NCI-H1694 treated with DMSO at 0.1 percent for 48 hours (cell line): ENCODE measurements at regions not wholly inside any gene's neighbourhood (a gene's known extent, or its start where the extent isn't known, plus 50 kb on each side); places are given as distances from the start of the nearest gene placed in this dataset.

Source experiments
- DNase-seq: peaks from one replicate; lab custom pipeline; 2025; lab: John Stamatoyannopoulos, UW

DNA sequence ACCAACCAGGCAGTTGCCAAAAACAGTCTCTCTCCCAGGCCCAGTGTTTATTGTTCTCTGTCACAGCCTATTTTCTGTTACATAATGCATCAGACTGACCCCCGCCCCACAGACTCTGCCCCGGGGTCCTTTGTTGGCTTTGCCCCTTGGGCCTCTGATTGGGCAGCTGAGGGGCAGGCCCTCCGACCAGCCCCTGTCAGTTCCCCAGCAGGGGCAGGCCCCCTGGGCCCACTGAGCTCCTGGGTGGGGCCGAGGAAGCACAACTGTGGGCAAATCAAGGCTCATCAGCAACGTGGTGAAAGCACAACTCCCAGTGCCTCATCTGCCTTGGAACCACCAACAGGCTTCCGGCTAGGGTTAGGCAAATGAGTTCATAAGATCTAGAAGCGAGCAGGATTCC lies 160.1 kb upstream of the MYCN start:
- no peak for DNase-seq

- DNase-seq = no peak
Observed at GRCh38 chr2:15780912-15781574, 159.3 kb upstream of the MYCN start.

DNA sequence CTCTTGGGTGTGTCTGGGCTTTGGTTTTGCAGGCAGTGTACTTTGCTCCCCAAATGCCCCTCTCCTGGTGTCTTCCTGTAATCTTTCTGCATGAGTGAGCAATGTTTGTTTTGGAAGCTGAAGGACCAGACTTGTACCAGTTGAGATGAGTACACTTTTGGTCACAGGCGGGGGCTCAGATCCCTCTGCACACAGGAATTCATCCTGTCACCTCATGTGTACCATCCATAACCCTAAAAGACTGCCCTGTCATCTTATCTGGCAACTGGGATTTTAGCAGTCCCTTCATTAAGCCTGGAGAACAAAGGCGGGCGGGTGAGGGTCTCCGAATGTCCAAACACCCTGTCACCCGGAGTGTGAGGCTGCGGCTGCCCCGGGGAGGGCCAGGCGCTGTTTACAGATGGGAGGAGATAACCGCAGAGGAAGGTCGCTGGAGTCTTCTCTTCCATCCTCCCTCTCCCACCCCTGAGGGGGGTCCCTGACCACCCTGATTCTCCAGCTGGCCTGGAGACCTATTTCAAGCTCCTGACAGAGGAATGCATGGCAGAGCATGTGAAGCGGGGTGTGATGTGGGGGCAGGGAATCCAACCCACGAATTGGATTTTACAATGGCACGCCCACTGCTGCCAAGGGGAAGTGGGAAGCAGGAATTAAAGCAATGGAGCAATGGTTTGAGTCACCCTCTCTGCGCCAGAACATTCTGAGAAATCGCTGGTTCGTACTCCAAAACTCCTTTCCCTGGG lies 158.2 kb upstream of the MYCN start:
- DNase-seq = no peak

GRCh38 chr2:15782769-15783294 lies 157.5 kb upstream of the MYCN start:
- DNase-seq = no peak

DNA sequence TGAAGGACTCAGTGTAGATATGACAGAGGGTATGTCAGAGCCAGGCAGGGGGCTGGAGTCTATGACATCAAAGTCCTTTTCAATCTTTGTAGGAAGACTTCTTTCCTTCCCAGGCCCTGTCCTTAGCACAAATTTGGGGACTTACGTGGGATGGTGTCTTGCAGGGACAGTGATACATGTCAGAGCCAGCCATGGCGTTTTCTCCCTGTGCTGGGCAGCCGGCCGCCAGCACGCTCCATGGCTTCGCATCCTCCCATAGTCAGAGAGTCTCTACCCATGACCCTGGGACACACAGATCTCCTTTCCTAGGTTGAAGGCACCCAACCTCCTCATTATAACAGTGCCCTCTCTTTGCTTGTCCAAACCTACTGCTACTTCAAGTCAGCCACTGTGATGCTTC lies 156.9 kb upstream of the MYCN start:
- DNase-seq = no peak

GRCh38 chr2:15784106-15784885 lies 156.1 kb upstream of the MYCN start:
- DNase-seq = no peak

DNA sequence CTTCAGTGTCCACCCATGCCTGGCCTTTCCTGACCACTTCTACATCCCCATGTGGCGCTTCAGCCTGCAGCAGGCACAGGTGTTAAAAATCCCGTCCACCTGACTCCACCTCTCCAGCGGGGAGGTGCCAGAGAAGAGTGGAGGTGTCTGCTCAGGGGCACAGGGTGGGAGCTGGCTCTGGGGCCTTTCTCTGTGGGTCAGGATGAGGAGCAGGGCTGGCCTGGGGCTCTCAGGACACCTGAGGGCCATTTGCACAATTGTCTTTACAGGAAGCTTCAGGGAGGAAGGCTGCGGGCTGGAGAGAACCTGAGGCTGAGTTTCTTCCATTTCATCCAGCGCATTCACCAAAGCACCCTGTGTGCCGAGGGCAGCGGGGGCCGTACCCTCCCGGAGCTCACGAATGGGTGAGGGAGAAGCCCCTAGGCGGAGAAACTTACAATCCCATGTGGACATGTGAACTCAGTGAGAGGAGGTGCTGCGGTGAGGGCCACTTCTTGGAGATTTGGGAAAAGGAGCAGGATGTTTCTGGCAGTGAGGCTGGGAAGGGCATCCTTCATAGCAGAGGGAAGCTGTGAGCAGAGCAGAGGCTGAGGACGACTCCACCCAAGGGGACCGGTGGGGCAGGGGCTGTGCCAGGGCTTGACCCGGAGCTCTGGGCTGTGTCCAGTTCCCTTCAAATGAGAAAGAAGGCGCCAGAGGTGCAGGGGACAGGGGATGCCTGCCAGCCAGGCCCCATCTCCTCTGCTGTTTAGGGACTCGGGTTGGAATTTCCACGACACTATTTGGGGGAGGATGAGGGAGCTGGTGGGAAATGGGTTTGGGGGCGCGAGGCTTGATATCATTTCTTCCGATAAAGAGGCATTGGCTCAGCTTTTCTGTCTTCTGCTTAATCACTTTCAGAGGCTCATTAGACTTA lies 155.2 kb upstream of the MYCN start:
- DNase-seq = no peak

DNA sequence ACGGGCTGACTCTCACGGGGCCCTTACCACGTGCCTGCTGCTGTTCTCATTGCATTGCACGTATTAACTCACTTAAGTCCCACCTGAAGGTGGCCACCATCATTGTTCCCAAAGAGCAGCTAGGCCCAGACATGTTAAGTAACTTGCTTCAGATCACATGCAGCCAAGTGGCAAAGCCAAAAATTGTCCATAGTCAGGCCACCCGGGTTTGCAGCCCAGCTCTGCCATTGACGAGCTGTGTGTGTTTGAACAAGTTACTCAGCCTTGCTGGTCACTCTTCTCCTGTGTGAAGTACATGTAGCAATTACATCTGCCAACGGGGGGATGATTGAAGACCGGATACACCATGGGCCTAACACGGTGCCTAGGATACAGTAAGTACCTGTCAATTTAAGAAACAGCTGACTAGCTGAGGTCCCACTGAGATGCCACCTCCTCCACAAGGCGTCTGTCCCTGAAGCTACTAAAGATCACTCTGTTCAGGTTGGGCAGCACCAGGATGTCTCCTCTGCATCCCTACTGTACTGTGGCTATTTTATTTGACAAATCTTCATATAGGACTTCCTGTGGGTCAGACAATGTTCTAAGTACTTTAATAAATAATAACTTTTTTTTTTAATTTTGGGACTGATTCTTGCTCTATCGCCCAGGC lies 154.2 kb upstream of the MYCN start:
- DNase-seq = no peak

DNA sequence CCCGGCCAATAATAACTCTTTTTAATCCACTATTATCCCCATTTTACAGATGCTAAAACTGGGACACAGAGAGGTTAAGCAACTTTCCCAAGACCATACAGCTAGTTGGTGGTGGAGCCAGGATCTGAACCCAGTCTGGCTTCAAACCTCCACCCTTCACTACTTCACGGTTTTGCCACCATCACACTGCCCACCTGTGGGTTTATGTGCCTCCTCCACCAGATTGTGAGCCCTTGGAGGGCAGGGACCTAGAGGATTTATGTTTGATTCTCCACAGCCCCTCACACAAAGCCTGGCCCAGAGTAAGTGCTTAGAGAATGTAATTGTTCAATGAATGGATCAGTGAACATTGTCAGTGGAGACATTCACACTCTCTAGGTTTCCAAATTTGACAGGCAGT lies 153.4 kb upstream of the MYCN start:
- no peak for DNase-seq

DNA sequence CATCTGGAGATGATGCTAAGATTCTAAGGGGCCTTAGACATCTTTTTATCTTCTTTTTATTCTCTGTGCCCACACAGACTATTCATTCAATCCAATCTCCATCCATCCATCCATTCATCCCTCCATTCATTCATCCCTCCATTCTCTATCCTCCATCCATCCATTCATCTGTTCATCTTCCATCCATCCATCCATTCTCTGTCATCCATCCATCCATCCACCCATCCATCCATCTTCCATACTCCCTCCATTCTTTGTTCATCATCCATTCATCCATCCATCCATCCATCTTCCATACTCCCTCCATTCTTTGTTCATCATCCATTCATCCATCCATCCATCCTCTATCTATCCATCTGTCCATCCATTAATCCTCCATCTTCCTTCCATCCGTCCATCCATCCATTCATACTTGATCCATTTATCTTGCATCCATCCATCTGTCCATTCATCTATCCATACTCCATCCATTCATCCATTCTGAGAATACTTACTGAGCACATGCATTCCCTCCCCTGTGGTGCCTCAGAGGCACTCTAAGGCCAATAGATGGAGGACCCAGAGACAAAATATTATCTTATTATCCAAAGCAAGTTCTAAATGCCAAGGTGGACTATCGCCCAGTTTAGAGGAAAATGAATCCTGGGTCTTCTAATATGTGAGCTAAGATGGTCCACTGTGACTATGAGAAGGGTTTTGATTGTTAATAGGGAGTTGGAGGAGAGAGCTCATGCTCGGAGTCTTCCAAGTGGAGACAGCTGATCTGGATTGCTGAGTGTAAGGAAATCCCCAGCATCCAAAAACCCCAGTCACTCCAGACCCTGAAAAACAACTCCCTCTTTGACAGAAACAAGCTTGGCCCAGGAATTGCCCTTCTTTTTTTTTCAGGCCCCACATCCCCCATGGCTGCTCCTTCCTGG lies 152.6 kb upstream of the MYCN start:
- no peak for DNase-seq

DNA sequence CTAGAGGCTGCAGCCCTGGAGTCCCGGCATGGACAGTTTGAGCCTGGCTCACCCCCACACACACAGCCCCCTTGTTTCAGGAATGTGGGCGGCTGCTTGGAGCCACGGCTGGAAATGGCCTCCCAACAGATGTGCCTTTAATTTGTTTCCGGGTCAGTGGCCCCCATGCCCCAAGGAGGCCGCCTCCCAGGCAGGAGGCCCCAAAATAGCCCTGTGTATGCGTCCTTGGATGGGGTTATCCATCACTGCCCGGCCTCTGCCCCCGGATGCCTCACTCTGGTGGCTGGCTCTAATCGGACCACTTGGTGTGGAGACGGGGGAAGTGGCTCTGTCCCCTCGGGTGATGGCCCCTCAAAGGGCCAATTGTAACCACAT lies 151.9 kb upstream of the MYCN start:
- DNase-seq = no peak

GRCh38 chr2:15788830-15789229 lies 151.5 kb upstream of the MYCN start:
- no peak for DNase-seq

- DNase-seq = no peak
Observed at GRCh38 chr2:15789381-15790062, 150.8 kb upstream of the MYCN start.

- DNase-seq = no peak
Observed at GRCh38 chr2:15790326-15790725, 150.0 kb upstream of the MYCN start.

GRCh38 chr2:15790838-15791237 lies 149.5 kb upstream of the MYCN start:
- DNase-seq = no peak

GRCh38 chr2:15791294-15791693 lies 149.1 kb upstream of the MYCN start:
- DNase-seq = no peak

DNA sequence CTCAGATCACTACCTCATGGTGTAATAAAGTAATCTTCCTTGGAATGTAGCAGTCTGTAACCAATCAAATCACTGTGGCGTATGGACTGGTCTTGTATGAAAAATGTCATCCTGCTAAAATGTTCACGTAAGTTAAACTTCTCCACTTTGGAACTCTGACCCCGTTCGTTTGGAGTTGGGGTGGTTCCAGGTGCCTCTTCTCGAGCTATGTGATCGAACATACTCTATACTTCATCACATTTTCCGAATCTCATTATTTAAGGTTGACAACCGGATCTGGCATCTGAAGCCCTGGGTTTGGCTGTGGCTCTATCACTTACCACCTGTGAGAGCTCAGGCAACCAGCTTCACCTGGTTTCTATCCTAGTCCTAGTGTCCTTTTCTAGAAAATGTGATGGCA lies 148.0 kb upstream of the MYCN start:
- DNase-seq = no peak

- DNase-seq = no peak
Observed at GRCh38 chr2:15793078-15793913, 147.1 kb upstream of the MYCN start.

DNA sequence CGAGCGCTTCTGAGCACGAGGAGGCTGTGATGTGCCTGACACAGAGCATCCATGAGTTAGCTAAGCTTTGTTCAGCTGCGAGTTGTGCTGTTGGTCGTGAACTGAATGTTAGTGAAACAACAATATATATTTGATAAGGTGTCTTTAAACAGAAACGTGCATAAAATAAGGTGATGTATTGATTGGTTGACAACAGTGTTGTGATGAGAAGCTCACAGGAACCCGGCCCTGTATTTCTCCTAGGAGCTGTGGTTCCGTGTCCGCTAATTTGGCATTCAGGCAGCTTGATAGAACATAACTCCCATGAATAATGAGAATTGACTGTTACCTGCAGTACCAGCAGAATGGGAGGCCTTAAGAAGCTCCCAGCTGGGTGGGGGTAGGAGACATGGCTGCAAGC lies 146.4 kb upstream of the MYCN start:
- no peak for DNase-seq
